GM23338 (cell line): ENCODE measurements at regions not wholly inside any gene's neighbourhood (a gene's known extent, or its start where the extent isn't known, plus 50 kb on each side); places are given as distances from the start of the nearest gene placed in this dataset.

Experiments
- ATAC-seq: fragments of 200-7000 bp; cut with Tn5 transposase; 3 replicates; pipeline ENCODE4 v1.9.1; 2020
- DNase-seq: peaks from one replicate; pipeline ENCODE4 v3.0.0-alpha.2; 2015; ENCODE audit warnings: low spot score
- H2AFZ ChIP-seq: fragments of 200-600 bp; sonication (generic); 2 replicates; pipeline ENCODE4 v1.8.0; 2016; ENCODE audit warnings: antibody characterized with exemption, mild to moderate bottlenecking, moderate library complexity
- H3F3A ChIP-seq: fragments of 200-600 bp; sonication (generic); replicated peaks from 2 replicates; pipeline ENCODE4 v1.8.0; 2017; ENCODE audit warnings: antibody characterized with exemption, mixed run types, low read depth
- H3K27ac ChIP-seq: fragments of 200-600 bp; sonication (generic); 2 replicates; pipeline ENCODE4 v1.6.1; 2016; ENCODE audit warnings: low read depth
- H3K27me3 ChIP-seq: fragments of 200-600 bp; sonication (generic); 2 replicates; pipeline ENCODE4 v1.8.0; 2016; ENCODE audit warnings: mild to moderate bottlenecking, mixed run types, moderate library complexity; ENCODE audit not compliant: insufficient read depth
- H3K36me3 ChIP-seq: fragments of 200-600 bp; sonication (generic); 2 replicates; pipeline ENCODE4 v1.8.0; 2016; ENCODE audit warnings: mild to moderate bottlenecking; ENCODE audit not compliant: insufficient read depth
- H3K4me1 ChIP-seq: fragments of 200-600 bp; sonication (generic); 2 replicates; pipeline ENCODE4 v1.8.0; 2016; ENCODE audit warnings: mild to moderate bottlenecking, moderate library complexity; ENCODE audit not compliant: insufficient read depth
- H3K4me2 ChIP-seq: fragments of 200-600 bp; sonication (generic); 2 replicates; pipeline ENCODE4 v1.7.1; 2017; ENCODE audit warnings: mixed run types
- H3K4me3 ChIP-seq: fragments of 200-600 bp; sonication (generic); 2 replicates; pipeline ENCODE4 v1.6.1; 2016; ENCODE audit warnings: mixed run types
- H3K79me2 ChIP-seq: fragments of 200-600 bp; sonication (generic); replicated peaks from 2 replicates; pipeline ENCODE4 v1.8.0; 2017; ENCODE audit warnings: mild to moderate bottlenecking; ENCODE audit not compliant: insufficient read depth
- H3K9me2 ChIP-seq: fragments of 200-600 bp; sonication (generic); 2 replicates; pipeline ENCODE4 v1.8.0; 2017; ENCODE audit not compliant: insufficient read depth
- H4K20me1 ChIP-seq: fragments of 200-600 bp; sonication (generic); replicated peaks from 2 replicates; pipeline ENCODE4 v1.8.0; 2017; ENCODE audit warnings: mild to moderate bottlenecking; ENCODE audit not compliant: insufficient read depth
- H3K27ac Mint-ChIP-seq: 2 replicates; pipeline ENCODE4 v1.8.0; 2020; ENCODE audit warnings: inconsistent platforms, mild to moderate bottlenecking, moderate library complexity, mixed read lengths
- H3K27me3 Mint-ChIP-seq: 3 replicates; pipeline ENCODE4 v1.8.0; 2022; ENCODE audit warnings: low read depth, mild to moderate bottlenecking, moderate library complexity, mixed read lengths, inconsistent platforms; ENCODE audit not compliant: insufficient read depth, poor library complexity
- H3K36me3 Mint-ChIP-seq: 3 replicates; pipeline ENCODE4 v1.8.0; 2021; ENCODE audit warnings: low read depth, mild to moderate bottlenecking, inconsistent platforms, moderate library complexity, mixed read lengths
- H3K4me1 Mint-ChIP-seq: 3 replicates; pipeline ENCODE4 v1.8.0; 2020; ENCODE audit warnings: mild to moderate bottlenecking, inconsistent platforms, mixed read lengths
- H3K4me3 Mint-ChIP-seq: 3 replicates; pipeline ENCODE4 v1.8.0; 2021; ENCODE audit warnings: moderate library complexity, mild to moderate bottlenecking, inconsistent platforms, mixed read lengths
- H3K9me3 Mint-ChIP-seq: 3 replicates; pipeline ENCODE4 v1.8.0; 2020; ENCODE audit warnings: moderate library complexity, mild to moderate bottlenecking, inconsistent platforms, mixed read lengths
- CREB1 ChIP-seq: fragments of 250-450 bp; sonication (Bioruptor Pico); IDR thresholded peaks from 2 replicates; pipeline ENCODE4 v1.5.0; 2020; ENCODE audit warnings: low read depth, mild to moderate bottlenecking, moderate library complexity
- EZH2 ChIP-seq: fragments of 200-600 bp; sonication (generic); IDR thresholded peaks from one replicate; pipeline ENCODE4 v1.8.0; 2017; ENCODE audit warnings: antibody characterized with exemption, mild to moderate bottlenecking, low read depth; ENCODE audit not compliant: unreplicated experiment
- EZH2phosphoT487 ChIP-seq: fragments of 200-600 bp; sonication (generic); IDR thresholded peaks from one replicate; pipeline ENCODE4 v1.8.1; 2018; ENCODE audit warnings: antibody characterized with exemption; ENCODE audit not compliant: unreplicated experiment
- JUNB ChIP-seq: IDR thresholded peaks from one replicate; pipeline ENCODE4 v1.6.1; 2016; ENCODE audit warnings: antibody characterized with exemption; ENCODE audit not compliant: unreplicated experiment
- NANOG ChIP-seq: IDR thresholded peaks from 2 replicates; pipeline ENCODE4 v1.6.1; 2016; ENCODE audit warnings: antibody characterized with exemption, borderline replicate concordance
- POLR2AphosphoS5 ChIP-seq: IDR thresholded peaks from 2 replicates; pipeline ENCODE4 v1.6.1; 2016; ENCODE audit warnings: antibody characterized with exemption, low read depth
- STAT1 ChIP-seq: IDR thresholded peaks from one replicate; pipeline ENCODE4 v1.6.1; 2016; ENCODE audit warnings: antibody characterized with exemption; ENCODE audit not compliant: unreplicated experiment
- ZNF114 ChIP-seq: fragments of 250-450 bp; sonication (Bioruptor Pico); IDR thresholded peaks from 2 replicates; pipeline ENCODE4 v1.5.0; 2020; ENCODE audit warnings: mild to moderate bottlenecking, moderate library complexity
- ZNF331 ChIP-seq: fragments of 250-450 bp; sonication (Bioruptor Pico); IDR thresholded peaks from 2 replicates; pipeline ENCODE4 v1.5.0; 2020; ENCODE audit warnings: low read depth, mild to moderate bottlenecking, moderate library complexity
- TF ChIP-seq, protein P1 (sequence below), 2 experiments: fragments of 200-600 bp in 1 of 2; sonication (generic) in 1 of 2; conservative IDR thresholded peaks; 2 replicates each; pipeline versions ENCODE4 v1.5.1 to v1.6.1; 2016 to 2017; ENCODE audit warnings: antibody characterized with exemption in 2 of 2, low read depth in 2 of 2, mild to moderate bottlenecking in 2 of 2, moderate library complexity in 1 of 2
- TF ChIP-seq, protein P2 (sequence below): IDR thresholded peaks from 2 replicates; pipeline ENCODE4 v1.6.1; 2016; ENCODE audit warnings: antibody characterized with exemption
- TF ChIP-seq, protein P3 (sequence below): IDR thresholded peaks from one replicate; pipeline ENCODE4 v1.6.1; 2018; ENCODE audit warnings: antibody characterized with exemption; ENCODE audit not compliant: unreplicated experiment

DNA sequence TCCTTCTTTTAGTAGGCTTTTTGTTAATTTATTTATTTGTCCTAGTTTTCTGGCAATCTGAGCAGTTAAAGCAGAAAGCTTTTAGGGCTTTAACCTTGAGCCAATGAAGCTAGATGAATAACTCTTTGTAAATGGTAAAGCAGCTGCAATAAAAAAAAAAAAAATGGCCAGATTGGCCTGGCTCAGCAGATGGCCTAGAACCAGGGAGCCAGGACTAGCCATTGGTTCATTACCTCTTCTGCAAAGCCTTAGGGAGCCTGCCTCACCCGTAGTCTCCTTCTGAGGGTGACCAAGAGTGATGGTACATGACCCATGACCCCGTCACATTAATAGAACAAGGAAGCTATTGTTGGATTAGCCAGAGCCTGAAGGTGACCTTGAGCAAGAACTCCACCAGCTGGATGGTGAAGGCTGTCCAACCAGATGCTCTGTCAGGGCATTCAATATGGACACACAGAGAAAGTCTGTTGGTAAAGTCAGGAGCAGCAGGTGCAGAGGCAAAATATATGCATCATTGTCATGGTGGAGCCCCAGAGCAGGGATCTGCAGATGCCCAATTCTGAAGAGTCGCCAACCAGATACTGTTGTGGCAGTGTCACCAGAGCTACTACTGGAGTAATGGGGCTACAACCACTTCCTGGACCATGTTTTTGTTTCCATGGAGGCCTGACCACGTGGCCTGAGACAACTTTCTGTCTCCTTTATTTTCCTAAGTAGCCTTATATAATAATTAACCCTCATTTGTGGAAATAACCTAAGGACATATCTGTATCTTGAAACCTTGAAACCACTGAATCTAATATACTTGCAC is 100.7 kb downstream of the MTX3 start:
- Mint-ChIP-seq H3K9me3 (peaks cover 7% of the 10 kb centered on the region; the same call in 2 of the 3 replicates), H3K4me1 (no peaks in the 10 kb centered on the region), H3K4me3 (no peak overlapping the region), H3K27ac (no peak overlapping the region), H3K36me3 (no peaks in the 10 kb centered on the region), H3K27me3 (peaks cover 2% of the 10 kb centered on the region)
- Histone ChIP-seq H3K9me2 (peaks cover 5% of the 10 kb centered on the region; the same call in 1 of the 2 replicates), H3K79me2 (no peaks in the 10 kb centered on the region), H3K36me3 (no peaks in the 10 kb centered on the region), H2AFZ (no peak overlapping the region), H3F3A (no peaks in the 10 kb centered on the region), H3K4me1 (no peaks in the 10 kb centered on the region), H3K27ac (no peak overlapping the region), H3K27me3 (no peaks in the 10 kb centered on the region), H4K20me1 (no peaks in the 10 kb centered on the region), H3K4me3 (no peak overlapping the region), H3K4me2 (no peak overlapping the region)
- DNase-seq: no peak
- ATAC-seq: no peak
- TF ChIP-seq STAT1 (no peak), ZNF114 (CRISPR knock-in tag) (no peak), EZH2 (no peak), POLR2AphosphoS5 (no peak), NANOG (no peak), JUNB (no peak), ZNF331 (CRISPR knock-in tag) (no peak), EZH2phosphoT487 (no peak), CREB1 (CRISPR knock-in tag) (no peak)
- TF ChIP-seq, protein P1, sequence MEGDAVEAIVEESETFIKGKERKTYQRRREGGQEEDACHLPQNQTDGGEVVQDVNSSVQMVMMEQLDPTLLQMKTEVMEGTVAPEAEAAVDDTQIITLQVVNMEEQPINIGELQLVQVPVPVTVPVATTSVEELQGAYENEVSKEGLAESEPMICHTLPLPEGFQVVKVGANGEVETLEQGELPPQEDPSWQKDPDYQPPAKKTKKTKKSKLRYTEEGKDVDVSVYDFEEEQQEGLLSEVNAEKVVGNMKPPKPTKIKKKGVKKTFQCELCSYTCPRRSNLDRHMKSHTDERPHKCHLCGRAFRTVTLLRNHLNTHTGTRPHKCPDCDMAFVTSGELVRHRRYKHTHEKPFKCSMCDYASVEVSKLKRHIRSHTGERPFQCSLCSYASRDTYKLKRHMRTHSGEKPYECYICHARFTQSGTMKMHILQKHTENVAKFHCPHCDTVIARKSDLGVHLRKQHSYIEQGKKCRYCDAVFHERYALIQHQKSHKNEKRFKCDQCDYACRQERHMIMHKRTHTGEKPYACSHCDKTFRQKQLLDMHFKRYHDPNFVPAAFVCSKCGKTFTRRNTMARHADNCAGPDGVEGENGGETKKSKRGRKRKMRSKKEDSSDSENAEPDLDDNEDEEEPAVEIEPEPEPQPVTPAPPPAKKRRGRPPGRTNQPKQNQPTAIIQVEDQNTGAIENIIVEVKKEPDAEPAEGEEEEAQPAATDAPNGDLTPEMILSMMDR (conservative IDR thresholded peaks at IDR 0.05; ENCODE audit: low read depth in 2 of 2): no peak
- TF ChIP-seq, protein P2, sequence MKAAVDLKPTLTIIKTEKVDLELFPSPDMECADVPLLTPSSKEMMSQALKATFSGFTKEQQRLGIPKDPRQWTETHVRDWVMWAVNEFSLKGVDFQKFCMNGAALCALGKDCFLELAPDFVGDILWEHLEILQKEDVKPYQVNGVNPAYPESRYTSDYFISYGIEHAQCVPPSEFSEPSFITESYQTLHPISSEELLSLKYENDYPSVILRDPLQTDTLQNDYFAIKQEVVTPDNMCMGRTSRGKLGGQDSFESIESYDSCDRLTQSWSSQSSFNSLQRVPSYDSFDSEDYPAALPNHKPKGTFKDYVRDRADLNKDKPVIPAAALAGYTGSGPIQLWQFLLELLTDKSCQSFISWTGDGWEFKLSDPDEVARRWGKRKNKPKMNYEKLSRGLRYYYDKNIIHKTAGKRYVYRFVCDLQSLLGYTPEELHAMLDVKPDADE: no peak
- TF ChIP-seq, protein P3, sequence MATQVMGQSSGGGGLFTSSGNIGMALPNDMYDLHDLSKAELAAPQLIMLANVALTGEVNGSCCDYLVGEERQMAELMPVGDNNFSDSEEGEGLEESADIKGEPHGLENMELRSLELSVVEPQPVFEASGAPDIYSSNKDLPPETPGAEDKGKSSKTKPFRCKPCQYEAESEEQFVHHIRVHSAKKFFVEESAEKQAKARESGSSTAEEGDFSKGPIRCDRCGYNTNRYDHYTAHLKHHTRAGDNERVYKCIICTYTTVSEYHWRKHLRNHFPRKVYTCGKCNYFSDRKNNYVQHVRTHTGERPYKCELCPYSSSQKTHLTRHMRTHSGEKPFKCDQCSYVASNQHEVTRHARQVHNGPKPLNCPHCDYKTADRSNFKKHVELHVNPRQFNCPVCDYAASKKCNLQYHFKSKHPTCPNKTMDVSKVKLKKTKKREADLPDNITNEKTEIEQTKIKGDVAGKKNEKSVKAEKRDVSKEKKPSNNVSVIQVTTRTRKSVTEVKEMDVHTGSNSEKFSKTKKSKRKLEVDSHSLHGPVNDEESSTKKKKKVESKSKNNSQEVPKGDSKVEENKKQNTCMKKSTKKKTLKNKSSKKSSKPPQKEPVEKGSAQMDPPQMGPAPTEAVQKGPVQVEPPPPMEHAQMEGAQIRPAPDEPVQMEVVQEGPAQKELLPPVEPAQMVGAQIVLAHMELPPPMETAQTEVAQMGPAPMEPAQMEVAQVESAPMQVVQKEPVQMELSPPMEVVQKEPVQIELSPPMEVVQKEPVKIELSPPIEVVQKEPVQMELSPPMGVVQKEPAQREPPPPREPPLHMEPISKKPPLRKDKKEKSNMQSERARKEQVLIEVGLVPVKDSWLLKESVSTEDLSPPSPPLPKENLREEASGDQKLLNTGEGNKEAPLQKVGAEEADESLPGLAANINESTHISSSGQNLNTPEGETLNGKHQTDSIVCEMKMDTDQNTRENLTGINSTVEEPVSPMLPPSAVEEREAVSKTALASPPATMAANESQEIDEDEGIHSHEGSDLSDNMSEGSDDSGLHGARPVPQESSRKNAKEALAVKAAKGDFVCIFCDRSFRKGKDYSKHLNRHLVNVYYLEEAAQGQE: no peak
